ENCODE measurements at regions not wholly inside any gene's neighbourhood (a gene's known extent, or its start where the extent isn't known, plus 50 kb on each side); places are given as distances from the start of the nearest gene placed in this dataset.

GRCh38 chr13:60329221-60329923 is 67.6 kb upstream of the TDRD3 start:
- TF ChIP-seq YY1 (IDR thresholded peaks at IDR 0.05; ENCODE audit: insufficient read depth, insufficient read length) (no peak), ZNF274 (IDR thresholded peaks at IDR 0.05; ENCODE audit: low read depth, low read length) (no peak)
